GM20000 (cell line): ENCODE measurements at regions not wholly inside any gene's neighbourhood (a gene's known extent, or its start where the extent isn't known, plus 50 kb on each side); places are given as distances from the start of the nearest gene placed in this dataset.

ENCODE experiments used
- DNase-seq: peaks from one replicate; pipeline ENCODE4 v3.0.0; 2012; ENCODE audit warnings: low spot score
- CTCF ChIP-seq: IDR thresholded peaks from 2 replicates; pipeline ENCODE4 v1.5.1; 2012; ENCODE audit warnings: mild to moderate bottlenecking, control low read depth; ENCODE audit errors: extremely low read depth, missing control alignments

- TF ChIP-seq CTCF: no peak
- DNase-seq: no peak
These were observed 55.3 kb upstream of the VGLL3 start for GRCh38 chr3:87046241-87046640.

- TF ChIP-seq CTCF: no peak
- no peak for DNase-seq
These were observed 54.5 kb upstream of the VGLL3 start for GRCh38 chr3:87045473-87045872.

- DNase-seq: no peak
- no peak for TF ChIP-seq CTCF
These were observed 53.9 kb upstream of the VGLL3 start for GRCh38 chr3:87044846-87045245.

GRCh38 chr3:87044409-87044808, 53.5 kb upstream of the VGLL3 start:
- no peak for DNase-seq
- TF ChIP-seq CTCF: no peak

GRCh38 chr3:87041191-87041590, 50.2 kb upstream of the VGLL3 start:
- no peak for TF ChIP-seq CTCF
- DNase-seq: no peak
